Stimulated activated CD8-positive, alpha-beta memory T cell treated with anti-CD3 and anti-CD28 coated beads, Interleukin-4, amount 100 ng/mL, for 48 hours (primary cell): ENCODE measurements at regions not wholly inside any gene's neighbourhood (a gene's known extent, or its start where the extent isn't known, plus 50 kb on each side); places are given as distances from the start of the nearest gene placed in this dataset.
"Not testable (repeated sequence)": the region's sequence is repeated elsewhere in the genome, so short reads cannot be mapped to it uniquely, and the experiment has no call there.

Experiments used
- DNase-seq: peaks from one replicate; pipeline ENCODE4 v3.0.0-alpha.2; 2020

DNA sequence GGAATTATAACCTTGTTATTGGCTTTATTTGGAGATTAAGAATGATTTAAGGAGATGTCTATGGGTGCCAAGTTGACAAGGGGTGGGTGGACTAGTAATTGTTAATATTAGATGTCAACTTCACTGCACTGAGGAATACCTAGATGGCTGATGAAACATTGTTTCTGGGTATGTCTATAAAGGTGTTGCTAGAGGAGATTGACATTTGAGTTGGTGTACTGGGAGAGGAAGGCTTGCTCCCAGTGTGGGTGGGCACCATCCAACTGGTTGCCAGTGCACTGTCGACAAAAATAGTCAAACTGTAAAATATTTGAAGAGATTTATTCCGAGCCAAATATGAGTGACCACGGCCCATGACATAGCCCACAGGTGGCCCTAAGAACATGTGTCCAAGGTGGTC is 378.8 kb downstream of the NDFIP2 start:
- no peak for DNase-seq

DNA sequence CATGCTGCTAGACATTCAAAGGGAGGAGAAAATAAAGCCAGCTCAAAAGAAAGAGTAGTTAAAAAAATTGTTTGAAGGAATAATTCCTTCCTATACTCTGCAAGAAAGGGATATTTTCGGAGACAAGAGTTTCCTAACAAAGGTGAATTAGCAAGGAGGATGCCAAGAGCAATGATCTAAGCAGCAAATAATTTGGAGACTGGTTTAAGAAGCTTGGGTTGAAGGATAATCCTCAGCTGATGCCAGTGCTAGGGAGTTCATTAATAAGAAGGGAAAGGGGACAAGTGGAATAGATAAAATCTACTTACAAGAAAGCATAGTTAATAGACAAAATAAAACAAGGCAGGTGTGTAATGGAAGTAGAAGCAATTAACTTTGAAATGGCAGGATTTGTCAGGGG is 372.3 kb downstream of the NDFIP2 start:
- no peak for DNase-seq

DNA sequence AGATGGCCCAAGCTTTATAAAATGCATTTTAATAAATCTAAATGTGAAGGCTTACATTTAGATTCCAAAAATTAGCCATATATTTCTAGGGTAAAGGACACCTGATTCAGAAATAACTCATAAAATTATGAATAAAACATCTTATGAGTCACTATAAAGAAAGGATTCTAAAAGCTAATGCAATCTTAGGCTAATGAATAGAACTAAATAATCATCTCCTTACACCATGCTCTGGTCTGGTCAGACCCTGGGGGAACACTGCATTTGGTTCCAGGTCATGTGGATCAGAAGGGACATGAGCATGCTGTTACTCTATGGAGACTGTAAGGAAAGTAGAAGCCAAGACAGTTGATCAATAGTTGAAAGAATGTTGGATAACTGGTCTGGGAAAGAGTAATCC is 370.4 kb downstream of the NDFIP2 start:
- DNase-seq: no peak

DNA sequence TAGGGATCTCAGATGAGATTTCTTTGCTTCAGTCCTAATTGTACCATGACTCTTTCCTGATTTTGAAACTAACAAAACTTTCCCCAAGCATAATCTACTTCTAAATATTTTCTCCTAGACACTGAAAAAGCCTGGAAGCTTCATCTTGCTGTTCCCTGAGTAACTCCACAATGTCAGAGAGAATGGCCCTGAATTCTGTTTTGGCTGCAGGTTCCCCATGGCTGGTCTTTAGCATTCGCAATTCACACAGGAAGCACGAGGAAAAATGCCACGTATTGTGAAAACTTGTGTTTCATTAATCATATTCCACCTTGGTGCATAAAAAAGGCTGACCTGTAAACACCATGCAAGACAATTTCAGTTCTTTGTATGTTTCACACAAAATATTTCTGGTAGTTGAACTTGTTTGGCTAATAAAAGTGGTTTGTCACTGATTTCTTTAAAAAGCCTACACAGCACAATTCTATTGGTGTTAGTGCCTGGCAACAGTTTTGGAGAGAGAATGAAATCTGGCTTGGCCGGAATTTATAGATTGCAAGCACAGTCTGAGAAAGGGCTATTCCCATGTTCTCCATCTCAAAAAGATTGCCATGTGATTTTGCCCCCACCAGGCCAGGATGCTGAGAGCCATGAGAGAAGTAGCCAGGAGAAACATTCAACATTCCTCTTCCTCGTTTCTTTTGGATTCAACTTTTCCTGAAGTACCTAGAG is 367.1 kb downstream of the NDFIP2 start:
- DNase-seq: no peak

DNA sequence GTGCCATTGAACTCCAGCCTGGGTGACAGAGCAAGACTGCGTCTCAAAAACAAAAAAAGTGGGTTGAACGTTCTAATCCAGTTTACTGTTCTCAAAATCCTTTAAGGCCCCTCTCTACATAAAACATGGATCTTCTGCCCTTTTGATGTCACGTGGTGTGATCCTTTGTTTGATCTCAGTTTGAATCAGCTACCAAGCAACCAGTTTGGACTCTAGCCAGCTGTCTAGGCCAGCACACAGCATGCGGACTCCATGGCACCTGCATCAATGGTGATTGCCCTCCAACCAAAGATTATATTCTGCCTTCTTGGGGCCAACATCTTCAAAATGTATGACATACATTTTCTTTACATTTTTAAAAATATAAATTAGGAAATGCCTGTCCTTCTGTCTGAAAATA is 365.4 kb downstream of the NDFIP2 start:
- DNase-seq: no peak

DNA sequence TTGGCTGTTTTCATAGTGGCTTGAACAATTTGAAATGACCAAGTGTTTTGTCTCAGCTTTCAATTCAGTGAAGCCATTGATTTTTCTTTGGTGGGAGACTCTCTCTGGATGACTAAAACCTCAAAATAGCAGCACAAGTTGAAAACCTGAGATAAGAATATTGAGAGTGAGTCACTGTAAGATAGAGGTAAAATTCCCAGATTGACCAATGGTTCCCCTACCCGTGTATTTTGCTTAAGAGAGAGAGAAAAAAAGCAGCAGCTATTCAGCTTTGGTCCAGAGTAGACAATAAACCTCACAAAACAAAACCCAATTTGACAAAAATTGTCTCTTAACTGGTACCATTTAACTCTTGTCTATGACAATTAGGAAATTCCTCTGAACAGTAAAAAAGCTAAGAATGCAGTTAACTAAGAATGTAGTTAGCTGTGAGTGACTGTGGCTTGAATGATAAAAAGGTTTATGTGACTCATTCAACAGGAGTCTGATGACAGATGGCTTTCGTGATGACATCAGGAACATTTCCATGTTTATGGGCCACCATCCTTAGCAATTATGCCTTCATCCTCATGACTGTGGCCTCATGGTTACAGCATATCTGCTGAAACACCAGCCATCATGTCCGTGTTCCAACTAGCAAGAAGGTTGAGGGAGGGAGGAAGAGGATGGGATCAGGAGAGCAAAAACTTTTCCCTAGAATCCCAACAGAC is 356.9 kb downstream of the NDFIP2 start:
- DNase-seq: no peak

DNA sequence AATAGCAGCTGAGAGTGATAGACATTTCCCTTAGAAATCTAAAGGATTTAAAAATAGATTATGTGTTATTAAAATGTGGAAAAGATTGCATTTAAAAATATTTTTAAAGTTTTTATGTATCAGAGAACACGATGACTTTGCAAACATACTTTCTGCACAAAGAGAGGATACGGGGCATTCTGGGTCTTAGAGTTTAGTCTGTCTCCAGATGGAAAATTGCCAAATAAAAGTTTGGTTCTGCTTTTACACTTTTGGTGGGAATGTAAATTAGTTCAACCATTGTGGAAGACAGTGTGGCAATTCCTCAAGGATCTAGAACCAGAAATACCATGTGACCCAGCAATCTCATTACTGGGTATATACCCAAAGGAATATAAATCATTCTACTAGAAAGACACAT is 355.2 kb downstream of the NDFIP2 start:
- DNase-seq: not testable (repeated sequence)

DNA sequence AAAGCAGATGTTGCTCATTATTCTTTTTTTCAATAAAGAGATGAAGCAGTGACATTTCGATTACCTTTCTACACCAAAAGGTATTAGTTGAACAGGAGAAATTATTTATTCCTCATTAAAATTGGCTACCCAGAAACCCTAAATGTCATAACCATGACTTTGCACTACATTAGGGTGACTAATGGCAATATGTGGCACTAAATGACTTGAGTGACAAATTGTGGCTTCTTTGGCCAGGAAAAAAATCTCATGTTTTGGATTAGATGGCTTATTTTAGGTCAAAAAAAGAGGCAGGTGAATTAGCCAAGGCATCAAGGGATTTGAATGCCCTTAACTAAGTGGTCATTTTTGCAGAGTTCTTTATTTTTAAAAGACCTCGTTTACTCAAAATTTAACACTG is 353.9 kb downstream of the NDFIP2 start:
- no peak for DNase-seq

DNA sequence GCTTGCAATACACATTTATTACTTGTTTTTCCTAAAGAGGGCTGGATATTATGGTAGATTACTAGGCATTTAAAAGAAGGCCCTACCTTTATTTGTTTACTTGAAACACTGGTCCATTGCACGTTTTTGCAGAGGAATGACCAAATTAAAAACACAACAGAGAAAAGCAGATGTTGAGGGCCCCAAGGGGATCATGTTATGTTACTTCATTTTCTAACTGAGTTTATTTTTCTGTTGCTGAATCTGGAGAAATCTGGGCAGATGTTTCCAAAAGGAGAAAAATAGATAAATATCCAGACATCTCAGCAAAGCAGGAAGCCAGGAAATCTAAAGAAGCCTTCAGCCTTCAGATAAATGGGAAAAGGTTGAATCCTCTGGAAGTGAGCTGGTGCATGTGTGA is 353.0 kb downstream of the NDFIP2 start:
- no peak for DNase-seq

DNA sequence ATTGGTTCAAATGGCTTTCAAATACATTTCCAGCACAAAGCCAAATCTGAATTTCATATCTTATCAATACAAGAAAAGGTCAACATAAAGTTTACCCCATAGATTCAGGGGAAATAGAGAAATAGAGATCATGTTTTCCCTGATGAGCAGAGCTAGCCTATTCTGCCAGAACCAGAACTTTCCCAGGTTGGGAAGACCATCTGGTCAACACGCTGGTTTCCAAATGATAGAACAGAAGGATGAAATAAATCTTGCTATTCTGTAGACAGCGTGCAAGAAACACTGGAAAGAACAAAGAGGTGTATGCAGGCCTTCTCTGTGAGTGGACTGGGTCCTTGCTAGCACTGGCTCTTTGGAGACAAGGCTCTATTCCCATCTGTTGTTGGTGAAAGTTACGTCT is 350.6 kb downstream of the NDFIP2 start:
- no peak for DNase-seq

DNA sequence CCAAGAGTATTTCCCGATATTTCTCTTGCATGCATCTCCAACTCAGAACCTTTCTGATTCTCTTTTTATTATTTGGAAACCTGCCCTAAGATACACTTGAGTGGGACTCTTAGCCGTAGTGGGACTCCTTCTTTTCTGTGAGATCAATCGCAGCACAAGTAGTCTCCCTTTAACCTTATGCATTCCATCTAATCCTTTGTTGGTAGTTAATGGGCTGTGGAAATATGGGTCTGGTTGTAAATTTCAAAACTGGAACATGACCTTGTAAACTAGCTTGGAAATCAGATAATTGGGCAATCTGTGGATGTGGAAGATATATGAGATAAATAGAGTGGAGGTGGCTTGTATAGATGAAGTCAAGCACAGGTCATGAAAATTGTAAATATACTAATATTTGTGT is 350.0 kb downstream of the NDFIP2 start:
- DNase-seq: no peak

DNA sequence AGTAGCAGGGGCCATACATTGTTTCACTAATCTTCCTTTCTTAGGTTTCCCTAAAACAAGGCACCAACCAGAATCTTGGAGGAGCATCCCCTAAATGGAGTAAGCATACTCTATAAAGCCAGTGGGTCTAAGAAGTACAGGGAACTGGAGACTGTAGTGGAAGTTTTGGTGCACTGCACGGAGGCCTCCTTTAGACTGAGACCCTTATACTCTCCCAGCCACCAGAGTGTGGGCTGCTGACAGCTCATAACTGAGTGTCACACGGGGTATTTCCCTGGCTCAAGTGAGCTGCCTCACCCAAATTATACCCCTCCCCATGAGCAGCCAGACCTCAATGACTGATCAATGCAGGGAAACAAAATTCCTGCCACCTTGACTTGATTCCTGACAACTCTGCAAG is 349.5 kb downstream of the NDFIP2 start:
- no peak for DNase-seq

DNA sequence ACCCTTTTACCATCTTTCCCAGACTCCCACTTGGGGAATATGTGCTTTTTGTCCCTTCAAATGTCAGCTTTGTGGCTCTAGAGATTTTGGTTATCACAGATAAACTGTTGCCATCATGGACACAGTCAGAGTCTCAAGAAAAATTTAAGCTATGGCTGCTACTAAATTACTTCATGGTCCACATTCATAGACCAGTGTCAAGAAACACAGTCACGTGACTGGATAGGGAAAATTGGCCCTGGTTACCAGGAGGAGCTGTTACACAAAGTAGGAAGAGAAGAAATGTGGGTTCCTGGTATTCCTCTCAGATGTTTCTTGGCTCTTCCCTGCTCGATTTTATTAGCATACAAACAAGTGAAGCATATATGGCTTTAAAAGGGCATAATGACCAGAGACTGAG is 348.9 kb downstream of the NDFIP2 start:
- DNase-seq: no peak

DNA sequence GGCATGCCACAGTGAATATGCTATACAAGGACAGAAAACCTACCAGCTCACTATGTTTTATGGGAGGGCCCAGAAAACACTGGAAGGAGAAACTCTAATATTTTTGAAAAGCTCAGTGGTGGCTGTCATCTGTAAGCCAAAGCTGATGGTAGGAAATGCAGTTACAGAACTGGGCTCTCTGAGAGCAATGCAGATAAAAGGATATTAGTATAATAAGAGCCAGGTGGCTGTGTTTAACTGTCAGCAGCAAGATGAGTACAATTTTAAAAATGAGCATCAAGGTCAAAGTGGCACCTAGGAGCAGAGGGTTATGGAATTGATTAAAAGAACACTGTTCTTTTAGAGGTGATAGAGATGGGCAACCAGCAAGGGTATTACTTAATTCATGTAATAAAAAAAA is 345.0 kb downstream of the NDFIP2 start:
- DNase-seq: no peak

DNA sequence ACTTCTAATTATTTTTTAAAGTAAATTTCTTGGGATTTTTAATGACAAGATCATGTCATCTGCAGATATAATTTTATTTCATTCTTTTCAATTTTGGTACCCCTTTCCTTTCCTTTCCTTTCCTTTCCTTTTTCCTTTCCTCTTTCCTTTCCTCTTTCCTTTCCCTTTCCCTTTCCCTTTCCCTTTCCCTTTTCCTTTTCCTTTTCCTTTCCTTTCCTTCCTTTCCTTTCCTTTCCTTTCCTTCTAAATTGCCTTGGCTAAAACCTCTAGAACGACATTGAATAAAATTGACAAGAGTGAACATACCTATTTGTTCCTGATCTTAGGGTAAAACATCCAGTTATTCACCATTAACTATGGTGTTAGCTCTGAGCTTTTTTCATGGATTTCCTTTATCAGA is 334.1 kb downstream of the NDFIP2 start:
- no peak for DNase-seq

DNA sequence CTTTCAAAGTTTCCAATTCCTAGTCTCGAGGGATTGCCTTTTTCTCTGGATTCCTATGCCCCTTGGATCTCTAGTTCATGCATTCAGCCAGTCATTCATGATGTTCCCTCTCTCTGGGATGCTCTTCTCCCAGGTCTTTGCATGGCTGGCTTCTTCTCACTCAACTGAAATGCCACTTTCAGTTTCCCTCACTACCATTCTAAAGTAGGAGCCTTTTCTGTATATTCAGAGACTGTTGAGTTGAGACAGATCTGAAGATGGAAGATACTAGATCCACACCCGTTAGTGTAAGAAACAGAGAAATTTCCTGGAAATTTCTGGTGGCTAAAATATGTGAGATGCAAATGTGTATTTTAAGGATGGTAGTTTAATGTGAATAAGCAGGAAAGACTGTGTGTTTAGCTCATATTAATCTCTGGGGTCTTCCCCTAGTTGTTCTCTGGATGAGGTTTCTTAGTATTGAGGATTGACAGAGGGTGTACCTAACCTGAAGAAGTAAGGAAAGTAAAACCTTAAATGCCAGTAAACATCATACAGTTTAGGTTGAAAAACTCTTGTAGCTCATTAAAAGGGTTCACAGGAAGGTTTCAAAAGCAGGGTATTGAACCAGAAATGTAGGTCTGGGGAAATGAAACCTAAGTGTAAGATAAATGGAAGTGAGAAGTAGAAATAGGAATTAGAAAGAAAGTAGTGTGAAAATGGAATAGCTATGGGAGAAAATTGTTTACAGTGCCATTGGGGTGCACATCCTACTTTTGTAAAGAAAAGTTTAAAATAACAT is 331.3 kb downstream of the NDFIP2 start:
- no peak for DNase-seq

DNA sequence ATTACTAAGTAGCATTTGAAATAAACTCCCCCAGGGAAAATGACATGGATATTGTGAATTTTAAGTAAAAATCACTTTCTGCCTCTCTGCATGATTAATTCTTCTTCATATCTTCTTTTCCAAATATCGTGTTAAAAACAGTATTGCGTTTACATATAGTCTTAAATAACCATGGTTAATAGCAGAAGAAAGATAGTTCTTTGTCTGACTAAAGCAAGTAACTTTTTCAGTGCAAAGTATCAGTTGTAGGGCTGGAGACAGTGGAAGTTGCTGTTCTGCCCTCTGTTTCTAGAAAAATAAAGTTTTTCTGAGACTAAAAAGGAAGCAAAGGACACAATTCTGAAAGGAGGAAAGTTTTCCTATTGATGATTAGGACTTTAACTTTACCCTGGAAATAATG is 330.2 kb downstream of the NDFIP2 start:
- DNase-seq: no peak

DNA sequence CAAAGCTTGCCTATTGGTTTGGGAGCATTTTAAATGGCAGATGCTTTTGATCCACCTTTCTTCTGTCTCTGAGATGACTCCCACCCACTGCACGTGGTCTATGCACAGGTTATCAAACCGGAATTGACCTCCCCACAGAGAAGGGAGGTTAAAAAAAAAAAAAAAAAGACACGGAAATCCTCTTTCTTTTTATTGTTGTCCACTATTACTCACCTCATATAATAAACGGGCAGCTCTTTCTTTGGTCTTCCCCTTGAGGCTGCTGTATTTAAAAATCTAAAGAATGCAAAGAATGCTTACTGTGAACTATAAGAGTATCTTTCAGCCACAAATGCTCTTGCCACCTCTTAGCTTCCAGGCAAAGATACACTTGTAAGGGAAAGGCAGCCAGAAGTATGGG is 329.7 kb downstream of the NDFIP2 start:
- no peak for DNase-seq

DNA sequence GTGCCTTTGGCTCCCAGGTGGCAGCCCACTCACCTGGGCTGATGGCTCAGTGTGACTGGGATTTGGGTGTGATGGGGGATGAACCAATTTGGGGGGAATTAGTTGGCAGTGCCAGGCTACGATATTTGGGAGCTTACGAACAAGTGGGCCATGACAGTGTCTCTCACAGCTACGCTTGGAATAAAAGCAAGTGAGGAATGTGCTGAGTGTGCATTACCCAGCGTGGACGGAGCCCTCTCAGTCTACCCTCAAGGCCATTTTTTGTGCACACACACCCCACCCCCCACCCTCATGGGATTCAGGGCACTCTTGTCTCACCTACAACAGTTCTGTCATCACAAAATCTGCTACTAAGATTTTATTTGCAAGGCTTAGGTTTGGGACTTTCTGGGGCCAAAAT is 329.1 kb downstream of the NDFIP2 start:
- DNase-seq: no peak

DNA sequence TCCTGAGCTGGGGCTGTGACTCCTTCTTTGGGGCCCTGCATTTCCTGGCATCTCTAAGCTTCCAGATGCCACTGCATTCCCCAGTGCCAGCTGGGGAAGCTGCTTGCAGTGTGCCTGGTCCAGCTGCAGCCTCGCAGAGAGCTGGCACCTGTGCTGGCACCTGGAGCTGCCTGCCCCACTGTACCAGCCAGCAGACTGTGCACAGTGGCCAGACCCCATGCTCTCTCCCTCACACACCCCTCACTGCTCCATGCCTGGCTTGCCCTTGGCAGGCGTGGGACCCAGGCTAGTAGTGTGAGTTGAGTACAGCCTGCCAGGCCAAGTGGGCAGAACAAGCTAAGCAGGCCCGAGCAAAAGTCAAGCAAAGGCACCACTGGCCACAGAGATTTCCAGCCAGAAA is 327.5 kb downstream of the NDFIP2 start:
- no peak for DNase-seq

DNA sequence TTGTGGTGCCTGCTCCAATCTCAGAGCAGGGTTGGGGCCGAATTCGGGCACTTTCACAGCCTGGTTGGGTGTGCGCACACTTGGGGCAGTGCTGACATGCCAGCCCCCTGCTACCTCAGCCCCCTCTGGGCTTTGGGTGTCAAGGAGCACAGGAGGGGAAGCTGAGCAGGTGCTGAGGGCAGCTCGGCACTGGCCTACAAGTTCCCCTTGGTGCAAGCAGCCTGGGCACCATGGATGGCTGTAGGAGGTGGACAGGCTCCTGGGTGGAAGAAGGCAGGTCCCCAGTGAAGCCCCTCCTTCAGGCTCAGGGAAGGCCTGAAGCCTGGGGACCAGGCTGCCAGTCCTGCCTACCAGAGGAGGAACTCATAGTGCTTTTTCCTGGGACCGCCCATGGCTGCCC is 326.6 kb downstream of the NDFIP2 start:
- no peak for DNase-seq

DNA sequence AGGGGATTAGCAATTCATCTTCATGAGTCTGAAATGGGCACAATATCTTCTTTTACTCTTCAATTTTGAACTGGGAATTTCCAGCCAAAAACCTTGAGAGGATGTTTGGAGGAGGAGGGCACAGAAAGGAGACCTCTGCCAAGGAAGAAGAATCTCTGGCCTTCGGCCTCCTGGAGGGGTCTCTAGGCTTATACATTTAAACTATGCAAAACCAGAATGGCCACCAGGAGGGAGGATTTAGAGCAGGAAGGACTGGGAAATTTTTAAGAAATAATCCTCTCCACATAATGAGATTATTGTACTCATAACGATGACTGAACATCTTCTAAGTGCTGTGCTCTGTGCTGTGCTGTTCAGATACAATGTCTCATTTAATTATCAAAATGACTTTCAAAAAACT is 325.9 kb downstream of the NDFIP2 start:
- no peak for DNase-seq

DNA sequence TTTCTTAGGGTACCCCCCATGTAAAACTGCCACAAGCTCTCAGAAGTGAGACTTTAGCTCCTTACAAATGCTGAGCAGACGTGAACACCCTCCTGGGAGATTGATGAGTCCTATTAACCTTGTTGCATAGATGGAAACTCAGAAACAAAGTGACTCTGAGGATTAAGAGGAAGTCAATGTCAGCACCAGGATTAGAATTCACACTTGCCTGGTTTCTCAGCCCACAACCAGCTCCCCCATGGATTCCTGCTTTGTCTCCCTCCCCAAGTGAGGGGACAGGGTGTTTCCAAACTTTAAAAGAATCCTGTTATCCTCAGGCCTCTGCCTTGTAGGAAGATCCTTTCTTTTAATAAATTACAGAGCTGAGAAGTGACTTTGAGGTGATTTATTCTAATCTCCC is 324.4 kb downstream of the NDFIP2 start:
- DNase-seq: no peak

DNA sequence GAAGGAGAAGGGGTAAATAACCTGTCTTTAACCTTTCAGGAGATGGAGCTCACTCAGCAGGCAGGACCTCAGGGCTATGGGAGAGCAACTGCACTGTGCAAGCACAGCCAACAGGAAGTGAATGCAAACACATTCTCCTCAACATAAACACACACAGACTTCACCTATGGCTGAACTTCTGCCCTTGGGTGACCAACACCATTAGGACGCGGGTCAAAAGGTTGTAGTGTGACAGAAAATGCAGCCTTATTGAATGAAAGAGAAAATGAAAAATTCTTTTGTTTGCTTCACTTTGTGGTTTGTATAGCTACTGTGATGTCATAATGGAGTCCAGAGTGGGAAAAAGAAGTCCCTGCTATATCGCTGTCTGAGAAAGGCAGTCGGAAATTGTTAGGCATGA is 323.0 kb downstream of the NDFIP2 start:
- DNase-seq: no peak
